Kasumi-1 (cell line): ENCODE measurements at regions not wholly inside any gene's neighbourhood (a gene's known extent, or its start where the extent isn't known, plus 50 kb on each side); places are given as distances from the start of the nearest gene placed in this dataset.

Experiments
- DNase-seq, 2 experiments: peaks; one replicate each; lab custom pipeline; 2025; lab: John Stamatoyannopoulos, UW

DNA sequence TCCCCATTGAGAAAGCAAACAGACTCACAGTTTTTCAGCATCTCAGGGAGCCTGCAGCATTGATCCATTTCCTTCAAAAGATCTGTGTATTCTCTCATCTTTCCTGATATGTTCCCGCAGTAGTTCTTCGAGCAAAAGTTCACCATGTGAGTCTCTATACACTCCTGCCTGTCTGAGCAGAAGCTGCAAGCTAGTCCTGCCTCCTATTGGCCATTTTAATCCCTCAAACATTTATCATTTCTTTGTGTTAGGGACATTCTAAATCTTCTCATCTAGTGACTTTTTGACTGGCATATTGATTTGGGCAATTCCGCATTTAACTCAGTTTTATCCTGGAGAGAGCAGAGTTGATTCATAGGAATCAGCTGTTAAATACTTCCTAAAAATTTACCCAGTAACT is 660.4 kb upstream of the KLF12 start:
- DNase-seq = no peak

DNA sequence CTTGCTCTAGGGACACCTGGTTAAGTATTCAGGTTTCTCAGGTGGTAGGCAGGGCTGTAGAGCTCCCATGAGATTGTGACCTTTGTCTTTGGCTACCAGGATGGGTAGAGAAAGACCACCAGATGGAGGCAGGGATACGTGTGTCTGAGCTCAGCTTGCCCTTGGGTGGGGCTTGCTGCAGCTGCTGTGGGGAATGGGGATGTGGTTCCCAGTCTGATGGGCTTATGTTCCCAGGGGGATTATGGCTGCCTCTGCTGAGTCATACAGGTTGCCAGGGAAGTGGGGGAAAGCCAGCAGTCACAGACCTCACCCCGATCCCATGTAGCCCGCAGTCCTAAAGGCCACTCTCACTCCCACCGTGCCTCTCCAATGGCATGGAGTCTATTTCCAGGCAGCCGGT is 659.9 kb upstream of the KLF12 start:
- no peak for DNase-seq

DNA sequence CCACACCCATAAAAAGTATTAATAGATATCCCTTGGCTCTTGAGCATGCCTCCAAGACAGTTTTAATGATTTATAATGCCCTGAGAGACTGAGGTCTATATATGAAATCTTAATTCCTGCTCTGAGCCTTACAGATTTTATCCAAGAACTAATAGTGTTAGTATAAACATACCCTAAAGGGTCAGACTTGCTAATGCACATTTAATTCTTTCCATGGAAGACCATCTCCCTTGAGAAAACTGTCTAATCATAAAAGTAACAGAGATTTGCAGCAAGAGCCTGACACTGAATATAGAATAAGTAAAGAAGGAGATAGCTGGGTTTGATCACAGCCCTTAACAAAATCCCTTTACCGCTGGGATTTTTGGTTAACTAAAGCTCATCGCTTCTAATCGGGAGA is 650.8 kb upstream of the KLF12 start:
- no peak for DNase-seq

DNA sequence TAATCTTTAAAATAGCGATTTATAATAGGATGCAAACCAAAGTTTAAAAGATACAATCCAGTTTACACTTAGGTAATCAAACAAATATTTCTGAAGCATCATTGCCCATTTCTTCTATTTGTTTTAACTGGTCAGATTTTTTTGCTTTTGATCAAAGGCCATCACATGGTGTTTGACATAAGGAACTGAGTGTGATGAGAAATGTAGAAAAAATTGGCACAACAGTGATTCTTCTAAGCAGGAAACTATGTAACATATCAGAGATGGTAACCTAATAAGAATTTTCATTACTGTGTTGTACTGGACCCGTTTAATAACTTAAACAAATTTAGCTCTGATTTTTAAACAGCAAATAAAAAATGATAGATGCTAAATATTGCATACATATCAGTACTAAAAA is 644.7 kb upstream of the KLF12 start:
- DNase-seq = no peak

DNA sequence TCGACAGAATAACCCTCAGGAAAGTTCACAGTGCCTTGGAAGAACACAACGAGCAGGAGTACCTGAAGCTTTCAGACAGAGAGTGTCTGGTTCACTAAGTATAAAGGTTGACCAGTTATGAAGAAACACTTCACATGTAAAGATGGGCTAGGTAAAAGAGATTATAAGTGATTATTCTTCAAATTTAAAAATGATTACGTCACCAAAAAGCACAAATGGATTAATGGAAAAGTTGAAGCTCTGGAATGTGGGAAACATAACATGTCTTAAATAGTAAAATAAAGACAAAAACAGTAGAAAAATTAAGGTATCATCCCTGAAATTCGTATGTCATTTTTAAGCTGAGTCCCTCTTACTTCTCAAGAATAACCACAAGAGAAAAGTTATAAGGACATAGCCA is 643.9 kb upstream of the KLF12 start:
- no peak for DNase-seq

DNA sequence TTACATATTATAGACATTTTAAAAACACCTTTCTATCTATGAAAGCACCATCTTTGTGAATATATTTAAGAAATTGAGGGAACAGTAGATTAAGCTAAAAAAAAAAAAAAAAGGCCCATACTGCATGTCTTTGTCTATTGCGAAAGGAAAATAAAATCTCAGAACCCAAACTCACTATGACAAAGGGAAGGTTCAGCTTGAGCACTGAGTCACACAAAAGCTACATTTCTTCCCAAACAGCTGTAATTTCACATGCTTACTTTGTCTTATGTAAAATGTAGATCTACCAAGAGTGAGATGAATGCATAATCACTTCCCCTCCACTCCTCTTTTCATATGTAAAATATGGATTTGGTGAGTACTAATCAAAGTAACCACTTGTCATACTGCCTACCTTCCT is 640.1 kb upstream of the KLF12 start:
- DNase-seq = no peak

DNA sequence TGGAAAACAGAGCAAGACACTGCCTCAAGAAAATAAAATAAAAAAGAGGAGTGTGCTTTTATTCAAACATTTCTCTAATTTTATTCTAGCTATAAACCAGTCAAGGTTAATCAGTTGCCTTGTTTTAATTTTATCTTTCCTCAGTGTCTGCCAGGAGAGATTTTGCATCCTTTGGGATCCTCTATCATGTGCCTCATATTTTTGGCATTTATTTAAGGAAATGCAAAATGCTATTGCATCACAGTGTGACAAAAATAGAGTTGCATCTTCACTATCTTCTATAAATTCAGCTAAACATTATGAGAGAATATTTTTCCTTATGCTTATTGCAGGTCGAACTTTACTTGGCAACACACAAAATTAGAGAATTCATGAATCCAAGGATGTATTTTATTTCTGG is 639.0 kb upstream of the KLF12 start:
- no peak for DNase-seq

DNA sequence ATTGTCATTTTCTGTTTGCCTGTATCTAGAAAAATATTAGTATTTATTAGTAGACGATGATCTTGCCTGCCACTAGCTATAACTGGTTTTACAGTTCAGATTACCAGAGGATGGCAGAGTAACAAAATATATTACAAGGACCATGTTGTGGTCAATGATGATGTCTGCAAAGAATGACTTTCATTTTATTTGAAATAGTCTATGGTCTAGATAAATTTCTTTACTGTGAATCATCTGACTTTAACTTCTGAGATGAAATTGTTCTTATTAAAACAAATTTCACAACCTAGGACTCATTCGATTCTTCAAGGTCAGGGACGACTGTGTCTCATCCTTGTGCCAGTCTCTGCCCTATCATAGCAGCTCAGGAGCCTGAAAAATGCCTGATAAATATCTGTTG is 637.8 kb upstream of the KLF12 start:
- DNase-seq = no peak

DNA sequence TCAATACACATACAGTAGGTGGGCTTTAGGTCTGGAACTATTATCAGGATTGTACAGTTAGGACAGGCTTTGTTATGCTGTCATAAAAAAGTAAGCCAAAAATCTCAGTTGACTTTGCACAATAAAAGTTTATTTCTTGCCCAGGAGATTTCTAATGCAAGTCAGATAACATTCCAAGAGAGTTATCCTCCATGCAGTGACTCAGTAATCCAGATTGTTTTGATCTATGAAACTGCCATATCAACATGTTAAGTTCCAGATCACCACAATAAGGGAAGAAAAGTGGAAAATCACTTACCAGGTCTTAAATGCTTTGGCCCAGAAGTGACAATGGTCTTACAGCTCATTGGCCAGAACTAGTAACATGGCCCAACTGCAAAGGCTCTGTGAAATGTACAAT is 636.2 kb upstream of the KLF12 start:
- no peak for DNase-seq

DNA sequence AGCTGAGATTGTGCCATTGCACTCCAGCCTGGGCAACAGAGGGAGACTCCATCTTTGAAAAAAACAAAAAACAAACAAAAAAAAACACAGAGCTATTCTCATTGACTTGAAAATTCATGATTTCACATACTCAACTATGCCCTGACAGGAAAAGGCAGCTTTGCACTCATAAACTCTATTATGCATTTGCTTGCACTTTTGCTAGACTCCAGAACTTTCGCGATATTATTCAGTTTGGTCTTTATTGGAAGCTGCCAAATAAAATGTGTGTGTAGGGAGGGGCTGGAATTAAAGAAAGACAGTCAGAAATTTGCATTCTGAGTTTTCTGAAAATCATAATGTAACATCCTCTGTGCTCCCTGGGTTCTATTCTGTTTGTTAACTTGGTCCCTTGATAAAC is 635.1 kb upstream of the KLF12 start:
- DNase-seq = no peak

DNA sequence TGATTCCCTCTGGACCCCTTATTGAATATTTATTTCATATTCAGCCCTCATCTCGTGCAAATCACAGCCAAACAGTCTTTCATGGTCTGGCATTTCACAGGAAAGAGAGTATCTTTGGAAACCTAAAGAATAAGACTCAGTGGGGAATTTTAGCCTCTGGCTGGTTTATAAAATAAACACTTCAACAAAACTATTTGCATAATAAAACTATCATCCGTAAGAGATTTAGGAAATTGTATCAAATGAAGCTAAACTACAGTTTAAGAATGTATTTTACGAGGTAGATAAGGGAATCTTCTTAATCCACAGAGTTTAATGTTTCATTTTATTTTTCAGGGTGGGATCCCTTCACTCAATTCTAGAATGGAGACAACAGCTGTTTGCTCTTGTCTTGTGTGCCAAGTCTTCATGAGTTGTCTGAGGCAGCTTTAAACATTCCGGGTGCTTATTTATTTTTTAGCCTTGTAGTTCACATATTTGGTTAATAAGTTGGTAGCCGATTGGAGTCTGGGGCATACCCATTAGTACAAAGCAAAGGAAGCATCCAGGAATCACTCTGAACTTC is 634.4 kb upstream of the KLF12 start:
- no peak for DNase-seq

DNA sequence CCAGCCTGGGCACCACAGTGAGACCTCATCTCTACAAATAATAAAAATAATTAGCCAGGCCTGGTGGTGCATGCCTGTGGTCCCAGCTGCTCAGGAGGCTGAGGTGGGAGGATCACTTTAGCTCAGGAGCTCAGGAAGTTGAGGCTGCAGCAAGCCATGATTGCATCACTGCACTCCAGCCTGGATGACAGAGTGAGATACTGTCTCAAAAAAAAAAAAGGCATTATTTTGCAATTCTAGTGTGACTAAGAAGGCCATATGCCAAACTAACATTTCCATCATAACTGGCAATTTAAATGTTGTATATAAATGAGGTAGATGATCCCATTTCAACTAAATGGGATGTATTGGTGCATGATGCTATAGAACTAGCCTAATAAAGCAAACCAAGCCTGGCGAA is 632.8 kb upstream of the KLF12 start:
- DNase-seq = peak; percentile 33 to 34

DNA sequence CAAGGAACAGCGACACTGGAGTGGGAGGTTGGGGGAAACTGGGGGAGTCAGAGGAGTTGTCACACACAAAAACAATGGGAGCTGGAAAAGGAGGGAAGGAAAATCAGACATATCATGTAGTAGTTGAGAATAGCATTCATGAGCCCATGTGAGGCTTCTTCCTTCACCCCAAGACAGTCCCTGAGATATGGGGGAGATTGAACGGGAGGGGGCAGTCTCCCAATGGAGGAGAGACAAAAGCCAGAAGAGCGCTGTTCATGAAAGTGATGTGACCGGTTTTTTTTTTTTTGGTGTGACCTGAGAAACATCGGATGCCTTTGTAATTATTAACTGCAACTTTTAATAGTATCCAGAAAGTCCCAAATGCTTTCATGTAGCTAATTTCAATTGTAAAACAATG is 631.8 kb upstream of the KLF12 start:
- no peak for DNase-seq

DNA sequence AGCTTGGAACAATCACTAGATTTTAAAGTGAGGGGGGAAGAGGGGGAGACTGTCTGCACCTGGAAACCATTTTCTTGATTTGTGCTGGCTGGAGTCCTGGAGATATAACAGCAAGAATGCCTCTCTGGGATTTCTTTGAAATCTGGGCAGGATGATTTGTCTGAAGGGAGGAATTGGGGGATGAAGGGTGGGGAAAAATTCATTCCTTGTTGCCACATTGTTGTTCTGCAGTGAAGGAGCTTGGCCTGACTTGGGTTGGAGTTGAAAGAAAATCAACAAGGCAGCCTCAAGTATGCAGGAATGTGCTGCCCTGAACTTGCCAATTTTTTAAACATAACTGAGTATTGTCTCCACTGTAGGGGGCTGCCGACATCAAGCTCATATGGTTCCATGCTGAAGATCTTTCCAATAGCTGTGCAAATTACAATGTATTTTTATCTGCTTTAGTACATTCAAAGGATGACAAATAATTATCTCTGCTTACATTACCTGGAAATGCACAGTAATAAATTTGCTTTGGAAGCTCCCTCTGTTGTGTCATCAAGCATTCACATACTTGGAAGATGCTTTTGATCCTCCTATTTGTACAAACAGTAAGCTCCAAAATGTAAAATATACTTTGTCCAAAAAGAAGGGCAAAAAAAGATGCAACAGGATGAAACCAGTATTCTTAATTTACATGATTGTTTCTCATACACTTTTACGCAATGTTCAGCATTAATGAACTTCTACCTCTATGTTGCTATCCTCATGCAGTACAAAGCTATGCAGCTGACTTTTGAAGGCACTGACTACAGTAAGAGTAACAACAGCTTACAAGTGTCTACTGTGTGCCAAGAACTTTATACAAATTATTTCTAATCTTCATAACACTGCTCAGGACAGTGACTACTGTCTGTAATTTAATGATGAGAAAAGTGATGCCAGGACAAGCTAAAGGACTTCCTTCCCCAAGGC is 627.9 kb upstream of the KLF12 start:
- DNase-seq = no peak

DNA sequence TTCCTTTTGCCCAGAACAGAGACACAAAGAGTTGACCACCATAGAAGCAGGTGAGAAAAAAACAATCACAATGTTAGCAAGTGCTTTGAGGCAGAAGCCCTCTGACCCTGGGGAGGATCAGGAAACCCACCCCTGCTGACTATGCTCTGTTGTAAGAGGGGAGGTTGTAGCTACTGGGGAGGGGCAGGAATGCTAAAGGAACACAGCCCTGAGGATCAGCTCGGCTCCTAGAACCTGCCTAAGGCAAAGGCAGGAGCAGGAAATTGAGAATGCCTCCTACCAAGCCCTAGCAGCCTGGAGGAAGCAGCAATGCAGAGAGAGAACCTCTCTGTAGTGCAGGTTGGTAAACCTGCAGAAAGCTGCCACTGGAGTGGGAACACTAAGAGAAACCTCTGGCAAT is 624.0 kb upstream of the KLF12 start:
- DNase-seq = no peak

DNA sequence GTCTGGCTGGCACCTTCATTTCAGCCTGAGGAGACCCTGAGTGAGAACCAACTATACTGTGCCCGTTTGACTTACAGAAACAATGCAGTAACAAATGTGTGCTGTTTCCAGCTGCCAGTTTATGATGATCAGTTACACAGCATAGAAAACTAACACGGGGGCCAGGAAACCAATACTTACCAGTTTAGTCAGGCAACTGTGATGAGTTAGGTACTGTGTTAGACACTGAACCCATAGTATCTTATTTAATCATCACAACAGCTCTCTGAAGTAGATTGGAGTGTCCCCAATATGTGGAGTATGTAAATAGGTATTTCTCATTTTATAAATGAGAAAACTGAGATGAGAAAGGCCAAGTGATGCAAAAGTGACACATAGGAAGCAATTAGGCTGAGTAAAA is 620.9 kb upstream of the KLF12 start:
- no peak for DNase-seq

DNA sequence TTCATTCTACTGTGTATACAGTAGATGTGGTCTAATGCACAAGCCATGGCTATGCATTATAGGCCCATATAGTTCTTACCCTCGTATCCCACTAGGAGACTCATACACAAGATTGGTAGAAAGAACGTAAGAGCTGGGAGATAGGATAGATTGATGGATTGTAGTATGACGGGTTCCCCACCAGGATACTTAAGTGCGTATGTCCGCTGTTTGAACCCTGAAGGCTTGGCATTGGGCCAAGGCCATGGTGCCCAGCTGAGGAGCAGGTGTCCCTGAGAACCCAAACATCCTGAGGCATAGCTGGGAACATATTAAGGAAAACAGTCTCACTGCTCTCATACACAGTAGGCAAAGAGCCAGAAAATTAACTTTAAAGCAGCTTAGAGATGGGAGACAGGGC is 617.5 kb upstream of the KLF12 start:
- DNase-seq = no peak

DNA sequence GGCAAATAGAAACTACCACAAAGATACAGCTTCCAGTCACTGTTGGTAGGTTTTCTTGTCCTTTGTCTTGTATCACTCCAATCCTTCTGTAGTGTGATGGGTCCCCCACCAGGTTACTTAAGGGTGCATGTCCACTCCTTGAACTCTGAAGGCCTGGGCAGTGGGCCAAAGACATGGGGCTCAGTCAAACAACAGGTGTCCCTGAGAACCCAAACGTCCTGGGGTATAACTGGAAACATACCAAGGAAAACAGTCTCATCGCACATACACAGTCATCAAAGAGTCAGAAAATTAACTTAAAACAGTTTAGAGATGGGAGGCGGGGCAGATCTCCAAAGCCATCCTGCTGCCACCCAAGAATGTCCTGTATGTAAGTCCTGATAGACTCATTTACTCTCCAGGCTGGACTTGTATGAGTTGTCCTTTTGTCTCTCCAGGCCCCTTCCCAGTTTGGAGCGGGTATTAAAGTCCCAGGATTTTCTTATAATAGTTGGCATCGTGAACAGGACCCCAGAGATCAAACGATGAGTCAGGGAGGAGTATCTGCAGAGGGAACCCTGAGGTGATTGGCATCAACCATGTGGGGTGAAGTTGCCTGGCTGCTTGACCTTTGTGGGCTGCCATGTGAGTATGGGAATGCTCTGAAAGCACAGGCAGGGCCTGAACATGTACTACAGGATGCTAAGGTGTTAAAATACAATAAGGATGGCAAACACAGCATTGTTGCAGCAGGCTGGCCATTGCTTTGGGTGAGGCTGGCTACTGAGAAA is 613.2 kb upstream of the KLF12 start:
- no peak for DNase-seq

DNA sequence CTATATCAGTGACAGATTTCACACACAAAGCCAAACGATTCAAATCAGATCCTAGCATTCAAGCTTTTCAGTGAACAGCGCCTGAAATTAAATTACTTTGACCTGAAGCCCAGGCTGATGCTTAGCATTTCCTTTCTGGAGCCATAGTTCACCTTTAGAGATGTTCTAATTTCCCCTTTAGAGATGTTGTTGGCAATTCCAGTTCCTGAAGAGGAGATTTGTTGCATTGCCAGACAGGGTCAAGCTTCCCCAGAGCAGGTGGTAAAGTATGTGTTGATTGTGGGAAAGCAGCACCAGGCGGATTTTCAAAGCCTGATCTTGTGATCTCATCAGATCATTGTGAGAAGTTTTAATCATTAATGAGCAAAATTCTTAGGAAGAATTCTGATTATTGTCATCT is 609.8 kb upstream of the KLF12 start:
- DNase-seq = no peak

DNA sequence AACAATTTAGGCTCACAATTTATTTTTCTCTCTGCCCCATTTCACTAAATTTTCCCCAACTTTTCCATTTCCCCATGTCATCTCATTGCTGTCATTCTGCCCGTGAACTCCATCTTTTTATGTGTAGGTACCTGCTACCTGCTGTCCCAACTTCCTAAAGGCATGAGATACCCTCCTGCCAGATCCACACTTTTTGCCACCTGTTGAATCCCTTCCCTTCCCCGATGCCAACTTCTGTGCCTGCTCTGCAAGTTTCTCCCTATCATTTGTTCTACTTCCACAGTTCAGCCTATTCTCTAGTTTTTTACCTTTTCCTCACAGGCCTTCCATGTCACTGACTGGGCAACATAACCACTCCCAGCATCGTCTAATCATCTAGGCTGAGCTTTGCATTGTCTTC is 607.5 kb upstream of the KLF12 start:
- no peak for DNase-seq

DNA sequence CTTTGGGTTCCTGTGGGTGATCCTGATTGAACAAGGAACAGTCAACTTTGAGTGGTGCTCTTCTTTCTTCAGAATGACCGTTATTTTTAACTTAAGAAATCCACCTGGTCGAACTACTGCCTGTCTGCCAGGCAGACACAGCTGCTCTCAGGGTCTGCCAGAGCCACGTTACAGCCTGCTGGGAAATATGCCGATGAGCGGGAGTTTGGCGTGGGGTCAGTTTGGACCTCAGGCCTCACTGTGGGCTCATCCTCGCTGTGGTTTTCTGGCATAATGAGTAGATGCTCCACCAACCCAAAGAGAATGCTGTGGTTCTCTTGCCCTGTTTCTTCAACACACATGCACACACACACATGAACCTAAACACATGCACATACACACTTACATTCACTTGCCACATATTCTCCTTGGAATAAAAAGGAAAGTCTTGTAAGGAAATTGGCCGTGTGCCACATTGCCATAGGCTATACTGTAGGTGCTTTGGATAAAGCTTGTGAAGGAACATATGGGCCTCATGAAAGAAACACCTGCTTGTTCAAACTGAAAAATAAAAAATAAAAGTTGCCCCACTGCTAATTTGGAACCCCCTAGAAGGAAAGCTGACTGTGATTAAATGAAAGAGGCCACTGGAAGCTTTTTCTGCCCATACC is 598.7 kb upstream of the KLF12 start:
- DNase-seq = no peak

DNA sequence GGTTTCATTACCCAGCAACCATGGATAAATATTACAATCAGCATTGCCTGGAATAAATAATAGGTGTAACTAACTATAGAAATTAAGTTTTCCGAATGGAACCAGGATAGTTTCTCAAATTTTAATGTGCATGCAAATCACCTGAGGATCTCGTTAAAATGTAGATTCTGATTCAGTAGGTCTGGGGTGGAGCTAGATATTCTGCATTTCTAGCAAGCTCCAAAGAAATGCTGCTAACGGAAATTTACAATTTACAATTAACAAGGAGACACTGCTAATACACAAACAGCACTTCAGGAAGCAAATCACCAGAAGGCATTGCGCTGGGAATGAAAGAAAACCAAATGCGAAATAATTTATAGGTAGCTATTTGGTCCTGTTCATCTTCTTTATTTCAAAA is 597.5 kb upstream of the KLF12 start:
- DNase-seq = no peak
